ENCODE measurements at regions not wholly inside any gene's neighbourhood (a gene's known extent, or its start where the extent isn't known, plus 50 kb on each side); places are given as distances from the start of the nearest gene placed in this dataset.

GRCh38 chr4:138879757-138880156, 135.8 kb upstream of the NOCT start:
- ChIA-PET CTCF (no interaction called here), POLR2A (no interaction called here)
- Histone ChIP-seq H3K4me3 (ENCODE audit: low read length) (no peak overlapping the region), H3K27me3 (ENCODE audit: insufficient read depth, low read length, poor library complexity, severe bottlenecking) (peaks cover 4% of the 10 kb centered on the region), H3K27ac (ENCODE audit: low read depth, low read length) (no peak overlapping the region), H3K4me1 (ENCODE audit: insufficient read depth, low read length) (no peaks in the 10 kb centered on the region), H3K36me3 (ENCODE audit: insufficient read depth, low read length) (no peaks in the 10 kb centered on the region), H3K9me3 (ENCODE audit: low read length) (no peaks in the 10 kb centered on the region)
- H3K4me1 Mint-ChIP-seq, result no peaks in the 10 kb centered on the region
- peaks cover 10 to 12% of the 10 kb centered on the region in 2 donors for H3K27me3 Mint-ChIP-seq
- peaks cover 0 to 6% (median 4%) of the 10 kb centered on the region in 5 donors for H3K9me3 Mint-ChIP-seq
- H3K27ac Mint-ChIP-seq, result no peak overlapping the region
- no peak overlapping the region for H3K4me3 Mint-ChIP-seq
- no peaks in the 10 kb centered on the region for H3K36me3 Mint-ChIP-seq
- no peak for DNase-seq

GRCh38 chr4:138875891-138876608, 139.5 kb upstream of the NOCT start:
- POLR2A ChIA-PET, result no interaction called here
- Mint-ChIP-seq H3K27ac (no peak overlapping the region), H3K4me3 (no peak overlapping the region), H3K36me3 (no peaks in the 10 kb centered on the region), H3K4me1 (peaks cover 0 to 2% (median 0%) of the 10 kb centered on the region in 3 donors), H3K27me3 (peaks cover 18 to 29% of the 10 kb centered on the region in 2 donors), H3K9me3 (peaks cover 0 to 6% (median 0%) of the 10 kb centered on the region in 5 donors)
- peaks cover 4% of the 10 kb centered on the region for H3K27me3 ChIP-seq (ENCODE audit: insufficient read depth, low read length, poor library complexity, severe bottlenecking)
- DNase-seq, result no peak
- no peaks in the 10 kb centered on the region for H3K9me3 ChIP-seq (ENCODE audit: low read length)
- H3K27ac ChIP-seq (ENCODE audit: low read depth, low read length), result no peak overlapping the region
- H3K4me3 ChIP-seq (ENCODE audit: low read length), result no peak overlapping the region
- no peaks in the 10 kb centered on the region for H3K36me3 ChIP-seq (ENCODE audit: insufficient read depth, low read length)
- CTCF ChIA-PET, result no interaction called here
- H3K4me1 ChIP-seq (ENCODE audit: insufficient read depth, low read length), result peaks cover under 1% of the 10 kb centered on the region

GRCh38 chr4:138871555-138871875, 144.1 kb upstream of the NOCT start:
- peaks cover 12 to 30% of the 10 kb centered on the region in 2 donors for H3K27me3 Mint-ChIP-seq
- no peaks in the 10 kb centered on the region for H3K9me3 Mint-ChIP-seq
- H3K27ac ChIP-seq (ENCODE audit: low read depth, low read length), result no peak overlapping the region
- H3K4me3 ChIP-seq (ENCODE audit: low read length), result no peak overlapping the region
- H3K36me3 Mint-ChIP-seq, result no peaks in the 10 kb centered on the region
- H3K4me3 Mint-ChIP-seq, result no peak overlapping the region
- H3K36me3 ChIP-seq (ENCODE audit: insufficient read depth, low read length), result no peaks in the 10 kb centered on the region
- POLR2A ChIA-PET, result no interaction called here
- CTCF ChIA-PET, result interaction anchor here (1.3 kb wide), 1 partner anchor 9 kb away, joined by 4 read pairs; no protein-coding TSS in a partner anchor
- H3K27ac Mint-ChIP-seq, result no peak overlapping the region
- H3K4me1 ChIP-seq (ENCODE audit: insufficient read depth, low read length), result peaks cover 4% of the 10 kb centered on the region
- H3K9me3 ChIP-seq (ENCODE audit: low read length), result no peaks in the 10 kb centered on the region
- peaks cover 2% of the 10 kb centered on the region for H3K27me3 ChIP-seq (ENCODE audit: insufficient read depth, low read length, poor library complexity, severe bottlenecking)
- H3K4me1 Mint-ChIP-seq, result peaks cover 0 to 5% (median 0%) of the 10 kb centered on the region in 3 donors
- no peak for DNase-seq

- peak; percentile 5 to 46 (median 29) for DNase-seq
- no peaks in the 10 kb centered on the region for H3K36me3 ChIP-seq (ENCODE audit: insufficient read depth, low read length)
- H3K4me1 ChIP-seq (ENCODE audit: insufficient read depth, low read length), result peaks cover 4% of the 10 kb centered on the region
- no peaks in the 10 kb centered on the region for H3K36me3 Mint-ChIP-seq
- no peak overlapping the region for H3K4me3 ChIP-seq (ENCODE audit: low read length)
- H3K4me1 Mint-ChIP-seq, result peaks cover 0 to 5% (median 0%) of the 10 kb centered on the region in 3 donors
- H3K27me3 Mint-ChIP-seq, result peaks cover 12 to 30% of the 10 kb centered on the region in 2 donors
- H3K4me3 Mint-ChIP-seq, result no peak overlapping the region
- POLR2A ChIA-PET, result no interaction called here
- H3K9me3 ChIP-seq (ENCODE audit: low read length), result no peaks in the 10 kb centered on the region
- no peaks in the 10 kb centered on the region for H3K27me3 ChIP-seq (ENCODE audit: insufficient read depth, low read length, poor library complexity, severe bottlenecking)
- H3K27ac ChIP-seq (ENCODE audit: low read depth, low read length), result no peak overlapping the region
- no peaks in the 10 kb centered on the region for H3K9me3 Mint-ChIP-seq
- CTCF ChIA-PET, result interaction anchor here (1.3 kb wide), 1 partner anchor 8 kb away, joined by 4 read pairs; no protein-coding TSS in a partner anchor
- no peak overlapping the region for H3K27ac Mint-ChIP-seq
Observed at GRCh38 chr4:138870737-138871554, 144.6 kb upstream of the NOCT start.

- POLR2A ChIA-PET, result no interaction called here
- no peak for DNase-seq
- Histone ChIP-seq H3K4me1 (ENCODE audit: insufficient read depth, low read length) (peaks cover 4% of the 10 kb centered on the region), H3K9me3 (ENCODE audit: low read length) (no peaks in the 10 kb centered on the region), H3K27me3 (ENCODE audit: insufficient read depth, low read length, poor library complexity, severe bottlenecking) (no peaks in the 10 kb centered on the region), H3K36me3 (ENCODE audit: insufficient read depth, low read length) (no peaks in the 10 kb centered on the region), H3K4me3 (ENCODE audit: low read length) (no peak overlapping the region), H3K27ac (ENCODE audit: low read depth, low read length) (no peak overlapping the region)
- Mint-ChIP-seq H3K9me3 (no peaks in the 10 kb centered on the region), H3K4me1 (peaks cover 0 to 5% (median 0%) of the 10 kb centered on the region in 3 donors), H3K27me3 (peaks cover 6 to 20% of the 10 kb centered on the region in 2 donors), H3K36me3 (no peaks in the 10 kb centered on the region), H3K27ac (no peak overlapping the region), H3K4me3 (no peak overlapping the region)
- CTCF ChIA-PET, result interaction anchor here (1.5 kb wide), 1 partner anchor 14 kb away, joined by 3 read pairs; no protein-coding TSS in a partner anchor
Observed at GRCh38 chr4:138869631-138870030, 145.9 kb upstream of the NOCT start.

GRCh38 chr4:138869165-138869564, 146.4 kb upstream of the NOCT start:
- Mint-ChIP-seq H3K4me1 (peaks cover 0 to 5% (median 0%) of the 10 kb centered on the region in 3 donors), H3K36me3 (no peaks in the 10 kb centered on the region), H3K27me3 (peaks cover 5 to 18% of the 10 kb centered on the region in 2 donors), H3K27ac (no peak overlapping the region), H3K9me3 (no peaks in the 10 kb centered on the region), H3K4me3 (no peak overlapping the region)
- H3K9me3 ChIP-seq (ENCODE audit: low read length), result no peaks in the 10 kb centered on the region
- H3K27ac ChIP-seq (ENCODE audit: low read depth, low read length), result no peak overlapping the region
- ChIA-PET POLR2A (no interaction called here), CTCF (interaction anchor here (1.5 kb wide), 1 partner anchor 13 kb away, joined by 3 read pairs; no protein-coding TSS in a partner anchor)
- H3K36me3 ChIP-seq (ENCODE audit: insufficient read depth, low read length), result no peaks in the 10 kb centered on the region
- H3K4me3 ChIP-seq (ENCODE audit: low read length), result no peak overlapping the region
- no peaks in the 10 kb centered on the region for H3K27me3 ChIP-seq (ENCODE audit: insufficient read depth, low read length, poor library complexity, severe bottlenecking)
- peaks cover 4% of the 10 kb centered on the region for H3K4me1 ChIP-seq (ENCODE audit: insufficient read depth, low read length)
- no peak for DNase-seq

- H3K9me3 ChIP-seq (ENCODE audit: low read length), result no peaks in the 10 kb centered on the region
- Mint-ChIP-seq H3K9me3 (no peaks in the 10 kb centered on the region), H3K4me3 (no peak overlapping the region), H3K27ac (no peak overlapping the region), H3K27me3 (peaks cover 5 to 15% of the 10 kb centered on the region in 2 donors), H3K4me1 (peaks cover 0 to 5% (median 0%) of the 10 kb centered on the region in 3 donors), H3K36me3 (no peaks in the 10 kb centered on the region)
- no peaks in the 10 kb centered on the region for H3K27me3 ChIP-seq (ENCODE audit: insufficient read depth, low read length, poor library complexity, severe bottlenecking)
- H3K4me3 ChIP-seq (ENCODE audit: low read length), result no peak overlapping the region
- CTCF ChIA-PET, result interaction anchor here (1.5 kb wide), 1 partner anchor 12 kb away, joined by 3 read pairs; no protein-coding TSS in a partner anchor
- no peak overlapping the region for H3K27ac ChIP-seq (ENCODE audit: low read depth, low read length)
- no peak for DNase-seq
- POLR2A ChIA-PET, result no interaction called here
- H3K36me3 ChIP-seq (ENCODE audit: insufficient read depth, low read length), result no peaks in the 10 kb centered on the region
- H3K4me1 ChIP-seq (ENCODE audit: insufficient read depth, low read length), result peaks cover 4% of the 10 kb centered on the region
Observed at GRCh38 chr4:138868562-138868961, 147.0 kb upstream of the NOCT start.

GRCh38 chr4:138867404-138867803, 148.2 kb upstream of the NOCT start:
- Histone ChIP-seq H3K4me1 (ENCODE audit: insufficient read depth, low read length) (peaks cover 4% of the 10 kb centered on the region), H3K9me3 (ENCODE audit: low read length) (no peaks in the 10 kb centered on the region), H3K27ac (ENCODE audit: low read depth, low read length) (no peak overlapping the region), H3K27me3 (ENCODE audit: insufficient read depth, low read length, poor library complexity, severe bottlenecking) (no peaks in the 10 kb centered on the region), H3K4me3 (ENCODE audit: low read length) (no peak overlapping the region), H3K36me3 (ENCODE audit: insufficient read depth, low read length) (no peaks in the 10 kb centered on the region)
- ChIA-PET CTCF (no interaction called here), POLR2A (no interaction called here)
- no peak overlapping the region for H3K27ac Mint-ChIP-seq
- no peak overlapping the region for H3K4me3 Mint-ChIP-seq
- H3K4me1 Mint-ChIP-seq, result peaks cover 0 to 5% (median 0%) of the 10 kb centered on the region in 3 donors
- H3K36me3 Mint-ChIP-seq, result no peaks in the 10 kb centered on the region
- DNase-seq, result no peak
- no peaks in the 10 kb centered on the region for H3K9me3 Mint-ChIP-seq
- peaks cover 5 to 10% of the 10 kb centered on the region in 2 donors for H3K27me3 Mint-ChIP-seq

All from CD8-positive, alpha-beta memory T cell (primary cell).